ENCODE measurements at regions not wholly inside any gene's neighbourhood (a gene's known extent, or its start where the extent isn't known, plus 50 kb on each side); places are given as distances from the start of the nearest gene placed in this dataset.

- no peaks in the 10 kb centered on the region for H3K27me3 ChIP-seq
- WGBS, 2 donors = 80 to 83% methylated on average over 6 of the region's 6 CpGs
- no peaks in the 10 kb centered on the region for H3K4me1 ChIP-seq
- no peak for DNase-seq
- no peaks in the 10 kb centered on the region for H3K36me3 ChIP-seq (ENCODE audit: low read depth, missing control alignments)
- no peak overlapping the region for H3K27ac ChIP-seq
- H3K4me3 ChIP-seq = no peak overlapping the region
- no peaks in the 10 kb centered on the region for H3K9me3 ChIP-seq
- intact Hi-C loops (cut with DNase I; ENCODE audit: low total_unique reads) = no loop called here
- TF ChIP-seq CTCF (IDR thresholded peaks at IDR 0.05) (no peak), POLR2A (IDR thresholded peaks at IDR 0.05) (no peak)
Observed at GRCh38 chr11:13074714-13075464, 65.8 kb downstream of the RASSF10 start.

- intact Hi-C loops (cut with DNase I; ENCODE audit: low total_unique reads) = no loop called here
- H3K27ac ChIP-seq = no peak overlapping the region
- WGBS, 2 donors = 75 to 84% methylated on average over 2 of the region's 2 CpGs
- TF ChIP-seq CTCF (IDR thresholded peaks at IDR 0.05) = no peak
- TF ChIP-seq POLR2A (IDR thresholded peaks at IDR 0.05) = no peak
- H3K27me3 ChIP-seq = no peaks in the 10 kb centered on the region
- H3K4me1 ChIP-seq = no peaks in the 10 kb centered on the region
- DNase-seq = no peak
- no peak overlapping the region for H3K4me3 ChIP-seq
- H3K36me3 ChIP-seq (ENCODE audit: low read depth, missing control alignments) = no peaks in the 10 kb centered on the region
- no peaks in the 10 kb centered on the region for H3K9me3 ChIP-seq
Observed at GRCh38 chr11:13076961-13077360, 67.8 kb downstream of the RASSF10 start.

- Histone ChIP-seq H3K27ac (no peak overlapping the region), H3K9me3 (no peaks in the 10 kb centered on the region), H3K36me3 (ENCODE audit: low read depth, missing control alignments) (no peaks in the 10 kb centered on the region), H3K4me1 (no peaks in the 10 kb centered on the region), H3K27me3 (no peaks in the 10 kb centered on the region), H3K4me3 (no peak overlapping the region)
- WGBS, 2 donors = 78 to 83% methylated on average over 8 of the region's 8 CpGs
- DNase-seq = no peak
- no peak for TF ChIP-seq CTCF (IDR thresholded peaks at IDR 0.05)
- no peak for TF ChIP-seq POLR2A (IDR thresholded peaks at IDR 0.05)
- intact Hi-C loops (cut with DNase I; ENCODE audit: low total_unique reads) = no loop called here
Observed at GRCh38 chr11:13080861-13081260, 71.7 kb downstream of the RASSF10 start.

- H3K9me3 ChIP-seq = no peaks in the 10 kb centered on the region
- no peaks in the 10 kb centered on the region for H3K4me1 ChIP-seq
- intact Hi-C loops (cut with DNase I; ENCODE audit: low total_unique reads) = no loop called here
- no peaks in the 10 kb centered on the region for H3K27me3 ChIP-seq
- H3K4me3 ChIP-seq = no peak overlapping the region
- H3K27ac ChIP-seq = no peak overlapping the region
- WGBS, 2 donors = 100% methylated on average over 1 of the region's 1 CpG
- no peaks in the 10 kb centered on the region for H3K36me3 ChIP-seq (ENCODE audit: low read depth, missing control alignments)
- no peak for DNase-seq
- TF ChIP-seq CTCF (IDR thresholded peaks at IDR 0.05) (no peak), POLR2A (IDR thresholded peaks at IDR 0.05) (no peak)
Observed at GRCh38 chr11:13082588-13082987, 73.5 kb downstream of the RASSF10 start.

GRCh38 chr11:13090228-13090708 lies 81.2 kb downstream of the RASSF10 start:
- Histone ChIP-seq H3K4me3 (no peak overlapping the region), H3K27ac (no peak overlapping the region), H3K4me1 (no peaks in the 10 kb centered on the region), H3K36me3 (ENCODE audit: low read depth, missing control alignments) (no peaks in the 10 kb centered on the region), H3K9me3 (no peaks in the 10 kb centered on the region), H3K27me3 (no peaks in the 10 kb centered on the region)
- intact Hi-C loops (cut with DNase I; ENCODE audit: low total_unique reads) = no loop called here
- no peak for TF ChIP-seq CTCF (IDR thresholded peaks at IDR 0.05)
- TF ChIP-seq POLR2A (IDR thresholded peaks at IDR 0.05) = no peak
- no peak for DNase-seq
- 77 to 79% methylated on average over 2 of the region's 2 CpGs for WGBS, 2 donors
